Fibroblast of pulmonary artery (primary cell): ENCODE measurements at regions not wholly inside any gene's neighbourhood (a gene's known extent, or its start where the extent isn't known, plus 50 kb on each side); places are given as distances from the start of the nearest gene placed in this dataset.

ENCODE experiments used
- DNase-seq: peaks from one replicate; pipeline ENCODE4 v3.0.0-alpha.2; 2010; ENCODE audit warnings: low read depth
- H3K4me3 ChIP-seq: replicated peaks from 2 replicates; pipeline ENCODE4 v1.5.1; 2011; ENCODE audit warnings: low read depth, mild to moderate bottlenecking, control low read depth, low read length, moderate library complexity
- CTCF ChIP-seq: IDR thresholded peaks from 2 replicates; pipeline ENCODE4 v1.5.1; 2011; ENCODE audit warnings: mild to moderate bottlenecking, control low read depth, low read length, inconsistent platforms; ENCODE audit errors: missing control alignments

DNA sequence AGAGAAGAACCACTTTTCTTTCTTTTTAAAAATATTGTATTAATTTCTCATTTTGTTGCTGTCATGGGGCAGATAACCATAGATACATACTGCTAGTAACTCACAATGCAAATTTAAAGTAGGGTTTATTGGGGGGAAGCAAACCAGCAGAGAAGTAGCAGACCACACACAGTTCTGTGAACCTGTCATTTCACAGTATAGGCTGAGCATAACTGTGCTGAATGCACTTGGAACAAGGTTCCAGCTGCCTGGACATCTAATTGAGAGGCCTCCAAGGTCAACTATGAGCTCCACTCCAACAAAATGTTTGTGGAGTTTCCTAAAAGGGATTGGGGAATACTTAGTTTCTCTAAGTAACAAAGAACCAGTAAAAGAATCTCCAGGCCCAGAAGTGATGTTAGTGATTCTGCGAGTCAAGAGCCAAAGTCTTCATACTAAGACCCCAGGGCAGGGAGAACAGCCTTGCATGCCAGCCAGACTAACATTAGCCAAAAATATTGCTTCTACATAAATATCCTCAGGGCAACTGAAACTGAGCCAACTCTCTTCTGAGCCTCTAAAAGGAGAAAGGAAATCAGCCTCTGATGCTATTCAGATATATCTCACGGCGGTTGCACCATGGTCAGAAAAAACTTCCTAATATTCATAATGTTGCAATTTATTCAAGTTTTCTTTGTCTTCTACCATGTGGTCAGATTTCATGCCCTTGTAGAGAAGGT, 856.4 kb upstream of the ALCAM start:
- peak; percentile 22 for DNase-seq
- no peak overlapping the region for H3K4me3 ChIP-seq
- TF ChIP-seq CTCF = no peak

GRCh38 chr3:104514371-104514770, 852.3 kb upstream of the ALCAM start:
- TF ChIP-seq CTCF = no peak
- DNase-seq = no peak
- no peak overlapping the region for H3K4me3 ChIP-seq

DNA sequence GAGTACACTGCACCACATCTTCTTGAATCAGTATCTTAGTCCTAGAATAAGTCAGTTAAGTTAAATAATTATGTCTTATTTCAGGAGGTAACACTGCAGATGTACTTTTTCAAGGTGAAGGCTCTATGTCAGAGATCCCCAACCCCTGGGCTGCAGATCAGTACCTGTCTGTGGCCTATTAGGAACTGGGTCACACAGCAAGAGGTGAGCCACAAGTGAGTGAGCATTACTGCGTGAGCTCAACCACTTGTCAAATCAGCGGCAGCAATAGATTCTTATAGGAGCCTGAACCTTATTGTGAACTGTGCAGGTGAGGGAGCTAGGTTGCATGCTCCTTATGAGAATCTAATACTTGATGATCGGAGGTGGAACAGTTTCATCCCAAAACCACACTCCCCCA, 851.9 kb upstream of the ALCAM start:
- TF ChIP-seq CTCF = no peak
- H3K4me3 ChIP-seq = no peak overlapping the region
- DNase-seq = no peak

DNA sequence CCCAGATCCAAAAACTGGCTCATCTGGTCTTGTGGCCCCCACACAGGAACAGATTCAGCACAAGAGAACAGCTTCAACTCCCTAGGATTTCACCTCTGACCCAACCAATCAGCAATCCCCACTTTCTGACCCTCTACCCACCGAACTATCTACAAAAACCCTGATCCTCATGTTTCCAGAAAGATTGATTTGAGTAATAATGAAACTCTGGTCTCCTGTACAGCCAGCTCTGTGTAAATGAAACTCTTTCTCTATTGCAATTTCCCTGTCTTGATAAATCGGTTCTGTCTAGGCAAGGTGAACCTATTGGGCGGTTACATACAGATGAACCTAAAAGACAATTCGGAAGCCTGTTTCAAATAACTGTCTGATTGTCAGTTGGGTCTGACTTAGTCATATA, 847.6 kb upstream of the ALCAM start:
- no peak for DNase-seq
- no peak overlapping the region for H3K4me3 ChIP-seq
- TF ChIP-seq CTCF = no peak

DNA sequence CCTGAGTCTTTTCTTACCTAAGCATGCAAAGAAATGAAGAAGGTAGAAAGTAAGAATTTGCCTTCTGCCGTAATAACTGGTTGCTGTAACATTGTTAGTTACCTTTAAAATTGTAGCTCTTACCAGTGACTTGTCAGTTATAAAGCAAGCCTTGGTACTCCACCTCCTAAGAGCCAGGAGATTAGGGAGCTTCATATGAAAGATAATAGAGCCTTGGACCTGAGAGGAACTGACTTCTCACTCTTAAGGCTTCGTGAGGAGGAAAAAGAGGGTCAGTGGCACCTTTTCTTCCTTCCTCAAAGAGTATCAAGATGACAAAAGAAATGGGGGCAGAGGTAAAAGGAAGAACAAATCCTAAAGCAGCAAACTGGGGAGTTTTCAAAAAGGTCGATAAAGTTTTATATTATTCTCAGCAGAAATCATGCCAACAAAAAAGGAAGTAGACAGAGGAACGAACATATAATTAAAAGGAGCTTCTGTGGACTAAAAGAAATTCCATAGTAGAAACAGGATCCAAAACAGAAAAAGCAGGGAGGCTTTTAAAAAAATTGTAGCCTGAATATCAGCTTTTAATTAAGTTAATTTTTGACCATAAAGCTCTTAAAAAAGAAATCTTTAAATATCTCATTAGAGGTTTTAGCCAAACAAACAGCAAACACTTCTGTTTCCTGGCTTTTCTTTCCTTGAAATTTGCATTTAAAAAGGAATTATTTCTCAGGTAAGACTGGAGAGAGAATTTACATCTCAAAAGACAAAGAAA, 847.1 kb upstream of the ALCAM start:
- TF ChIP-seq CTCF = no peak
- DNase-seq = no peak
- no peak overlapping the region for H3K4me3 ChIP-seq

- peak; percentile 1 for DNase-seq
- TF ChIP-seq CTCF = no peak
- no peak overlapping the region for H3K4me3 ChIP-seq
Observed at GRCh38 chr3:104520228-104520655, 846.5 kb upstream of the ALCAM start.
